AG04449 (cell line): ENCODE measurements at regions not wholly inside any gene's neighbourhood (a gene's known extent, or its start where the extent isn't known, plus 50 kb on each side); places are given as distances from the start of the nearest gene placed in this dataset.

Source experiments
- CTCF ChIA-PET: fragments of 350-600 bp; formaldehyde crosslinking; extraction: SDS; loops from one replicate; lab custom pipeline; 2021; ENCODE audit warnings: antibody characterized with exemption; lab: Yijun Ruan, JAX
- POLR2A ChIA-PET: fragments of 400-600, 350-600 bp; formaldehyde crosslinking; extraction: SDS; loops from one replicate; lab custom pipeline; 2020; ENCODE audit warnings: antibody characterized with exemption, inconsistent platforms; lab: Yijun Ruan, JAX
- DNase-seq: peaks from one replicate; pipeline ENCODE4 v3.0.0-alpha.2; 2010; ENCODE audit warnings: low read depth, low spot score
- H3K4me3 ChIP-seq: 2 replicates; pipeline ENCODE4 v1.5.1; 2011; ENCODE audit warnings: low read depth, mild to moderate bottlenecking, control low read depth, low read length
- TF ChIP-seq, protein P1 (sequence below): IDR thresholded peaks from one replicate; pipeline ENCODE4 v1.5.1; 2011; ENCODE audit warnings: mild to moderate bottlenecking, moderate library complexity, low read length, control low read depth, inconsistent platforms; ENCODE audit not compliant: insufficient read depth; ENCODE audit errors: missing control alignments

- H3K4me3 ChIP-seq: no peak overlapping the region
- ChIA-PET CTCF (interaction anchor here (1.1 kb wide), 1 partner anchor 25 kb away, joined by 3 read pairs; no protein-coding TSS in a partner anchor), POLR2A (no interaction called here)
- TF ChIP-seq, protein P1, sequence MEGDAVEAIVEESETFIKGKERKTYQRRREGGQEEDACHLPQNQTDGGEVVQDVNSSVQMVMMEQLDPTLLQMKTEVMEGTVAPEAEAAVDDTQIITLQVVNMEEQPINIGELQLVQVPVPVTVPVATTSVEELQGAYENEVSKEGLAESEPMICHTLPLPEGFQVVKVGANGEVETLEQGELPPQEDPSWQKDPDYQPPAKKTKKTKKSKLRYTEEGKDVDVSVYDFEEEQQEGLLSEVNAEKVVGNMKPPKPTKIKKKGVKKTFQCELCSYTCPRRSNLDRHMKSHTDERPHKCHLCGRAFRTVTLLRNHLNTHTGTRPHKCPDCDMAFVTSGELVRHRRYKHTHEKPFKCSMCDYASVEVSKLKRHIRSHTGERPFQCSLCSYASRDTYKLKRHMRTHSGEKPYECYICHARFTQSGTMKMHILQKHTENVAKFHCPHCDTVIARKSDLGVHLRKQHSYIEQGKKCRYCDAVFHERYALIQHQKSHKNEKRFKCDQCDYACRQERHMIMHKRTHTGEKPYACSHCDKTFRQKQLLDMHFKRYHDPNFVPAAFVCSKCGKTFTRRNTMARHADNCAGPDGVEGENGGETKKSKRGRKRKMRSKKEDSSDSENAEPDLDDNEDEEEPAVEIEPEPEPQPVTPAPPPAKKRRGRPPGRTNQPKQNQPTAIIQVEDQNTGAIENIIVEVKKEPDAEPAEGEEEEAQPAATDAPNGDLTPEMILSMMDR: no peak
- DNase-seq: no peak
Observed at GRCh38 chr2:225738735-225739134, 339.2 kb downstream of the NYAP2 start.

GRCh38 chr2:225737556-225737955 is 338.0 kb downstream of the NYAP2 start:
- no peak overlapping the region for H3K4me3 ChIP-seq
- POLR2A ChIA-PET: no interaction called here
- CTCF ChIA-PET: interaction anchor here (1.1 kb wide), 1 partner anchor 26 kb away, joined by 3 read pairs; no protein-coding TSS in a partner anchor
- TF ChIP-seq, protein P1: no peak
- DNase-seq: no peak

GRCh38 chr2:225735844-225736243 is 336.3 kb downstream of the NYAP2 start:
- CTCF ChIA-PET: no interaction called here
- H3K4me3 ChIP-seq: no peak overlapping the region
- DNase-seq: peak; percentile 54
- POLR2A ChIA-PET: no interaction called here
- TF ChIP-seq, protein P1: no peak

GRCh38 chr2:225725726-225726125 is 326.2 kb downstream of the NYAP2 start:
- no peak overlapping the region for H3K4me3 ChIP-seq
- POLR2A ChIA-PET: no interaction called here
- TF ChIP-seq, protein P1: no peak
- DNase-seq: no peak
- CTCF ChIA-PET: no interaction called here
